Esophagus (tissue), 2 donors: ENCODE measurements at regions not wholly inside any gene's neighbourhood (a gene's known extent, or its start where the extent isn't known, plus 50 kb on each side); places are given as distances from the start of the nearest gene placed in this dataset.

ENCODE experiments used
- H3K27ac ChIP-seq, 2 donors: one replicate each; pipeline ENCODE4 v1.5.1; 2013; ENCODE audit warnings: low read depth in 2 of 2, mild to moderate bottlenecking in 2 of 2, inconsistent platforms in 1 of 2, low read length in 1 of 2, moderate library complexity in 1 of 2
- H3K27me3 ChIP-seq, 2 donors: one replicate each; pipeline ENCODE4 v1.6.1; 2013; ENCODE audit warnings: low read length in 2 of 2, control low read depth in 1 of 2, mild to moderate bottlenecking in 1 of 2; ENCODE audit not compliant: insufficient read depth in 2 of 2, control insufficient read depth in 1 of 2
- H3K36me3 ChIP-seq, 2 donors: one replicate each; pipeline ENCODE4 v1.6.1; 2013; ENCODE audit warnings: low read length in 1 of 2; ENCODE audit not compliant: control insufficient read depth in 2 of 2, insufficient read depth in 2 of 2
- H3K4me1 ChIP-seq, 2 donors: one replicate each; pipeline ENCODE4 v1.6.1; 2013; ENCODE audit warnings: low read length in 1 of 2; ENCODE audit not compliant: control insufficient read depth in 2 of 2, insufficient read depth in 2 of 2
- H3K4me3 ChIP-seq, 2 donors: one replicate each; pipeline ENCODE4 v1.5.1; 2013; ENCODE audit warnings: low read length in 2 of 2, mild to moderate bottlenecking in 2 of 2, low read depth in 1 of 2, moderate library complexity in 1 of 2
- H3K9me3 ChIP-seq, 2 donors: one replicate each; pipeline ENCODE4 v1.6.1; 2013; ENCODE audit warnings: mild to moderate bottlenecking in 2 of 2, low read depth in 1 of 2, low read length in 1 of 2, moderate library complexity in 1 of 2; ENCODE audit not compliant: control insufficient read depth in 2 of 2, insufficient read depth in 1 of 2
- WGBS, 2 donors: extraction: QIAGEN DNeasy Blood & Tissue Kit; methylation state at CpG; one replicate each; pipeline ENCODE4 v1.1.7; 2013; 5-methylcytosine and 5-hydroxymethylcytosine counted together
- donor health status: healthy with polysubstance abuse.
- donor health status: Bipolar disorder and iron deficiency.

DNA sequence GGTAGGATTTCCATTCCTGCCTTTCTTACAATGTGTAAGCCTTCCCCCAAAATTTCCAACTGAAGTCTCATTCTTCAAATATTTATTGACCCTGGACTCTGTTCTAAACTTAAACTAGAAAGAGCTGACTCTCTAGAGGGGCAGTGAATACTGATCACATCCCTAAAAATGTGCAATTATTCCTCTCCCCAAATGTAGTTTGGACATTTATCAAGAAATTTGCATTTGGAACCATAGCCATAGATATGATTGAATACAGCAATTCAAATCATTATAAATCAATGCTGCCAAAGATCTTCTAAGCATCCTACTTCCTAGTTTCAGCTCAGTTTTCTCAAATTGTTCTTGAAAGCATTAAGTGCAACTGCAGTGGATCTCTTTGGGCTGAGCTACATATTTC is 525.7 kb downstream of the RAB28 start:
- no peaks in the 10 kb centered on the region for H3K4me1 ChIP-seq
- no peak overlapping the region for H3K4me3 ChIP-seq
- H3K9me3 ChIP-seq: no peaks in the 10 kb centered on the region
- H3K27me3 ChIP-seq: no peaks in the 10 kb centered on the region
- no peak overlapping the region for H3K27ac ChIP-seq
- H3K36me3 ChIP-seq: no peaks in the 10 kb centered on the region

DNA sequence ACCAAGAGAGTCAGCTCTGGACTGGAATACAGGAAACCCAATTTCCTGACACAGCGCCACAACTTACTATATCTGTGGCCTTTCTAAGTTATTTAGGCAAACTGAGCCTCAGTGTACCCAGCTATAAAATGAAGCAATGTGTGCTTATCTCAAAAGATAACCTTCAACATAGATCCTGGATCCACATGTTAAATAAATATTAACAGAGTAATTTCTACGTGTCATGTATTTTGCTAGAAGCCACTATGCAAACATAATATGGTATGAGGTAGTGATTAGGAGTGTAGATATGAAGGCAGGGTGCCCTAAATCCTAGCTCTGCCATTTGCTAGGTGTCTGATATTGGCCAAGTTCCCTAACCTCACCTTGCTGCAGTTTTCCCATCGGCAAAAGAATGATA is 527.0 kb downstream of the RAB28 start:
- no peak overlapping the region for H3K4me3 ChIP-seq
- WGBS, 2 donors: 69 to 85% methylated on average over 3 of the region's 3 CpGs
- no peaks in the 10 kb centered on the region for H3K9me3 ChIP-seq

DNA sequence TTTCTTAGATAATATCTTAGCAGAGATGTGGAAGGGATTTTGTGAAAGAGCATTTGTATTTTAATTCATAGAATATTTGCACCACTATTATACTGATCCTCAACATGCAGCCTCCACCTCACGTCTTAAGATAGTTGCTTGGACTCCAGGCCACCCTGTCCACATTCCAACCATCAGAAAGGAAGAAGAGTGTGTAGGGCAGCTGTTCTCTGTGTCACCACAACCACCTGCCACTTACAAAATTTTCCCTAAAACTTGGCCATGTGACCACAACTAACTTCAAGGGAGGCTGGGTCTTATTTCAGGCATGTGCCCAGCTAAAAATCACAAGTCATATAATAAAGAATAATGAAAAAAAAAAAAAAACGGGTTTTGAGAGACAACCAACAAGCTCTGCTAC is 528.1 kb downstream of the RAB28 start:
- Histone ChIP-seq H3K27me3 (no peaks in the 10 kb centered on the region), H3K4me1 (no peaks in the 10 kb centered on the region), H3K36me3 (no peaks in the 10 kb centered on the region), H3K4me3 (no peak overlapping the region), H3K27ac (no peak overlapping the region), H3K9me3 (no peaks in the 10 kb centered on the region)
- WGBS, 2 donors: 68 to 70% methylated on average over 2 of the region's 2 CpGs

More for the DNA sequence above, 527.0 kb downstream of the RAB28 start:
- Histone ChIP-seq H3K4me1 (no peaks in the 10 kb centered on the region), H3K27me3 (no peaks in the 10 kb centered on the region), H3K36me3 (no peaks in the 10 kb centered on the region), H3K27ac (no peak overlapping the region)

DNA sequence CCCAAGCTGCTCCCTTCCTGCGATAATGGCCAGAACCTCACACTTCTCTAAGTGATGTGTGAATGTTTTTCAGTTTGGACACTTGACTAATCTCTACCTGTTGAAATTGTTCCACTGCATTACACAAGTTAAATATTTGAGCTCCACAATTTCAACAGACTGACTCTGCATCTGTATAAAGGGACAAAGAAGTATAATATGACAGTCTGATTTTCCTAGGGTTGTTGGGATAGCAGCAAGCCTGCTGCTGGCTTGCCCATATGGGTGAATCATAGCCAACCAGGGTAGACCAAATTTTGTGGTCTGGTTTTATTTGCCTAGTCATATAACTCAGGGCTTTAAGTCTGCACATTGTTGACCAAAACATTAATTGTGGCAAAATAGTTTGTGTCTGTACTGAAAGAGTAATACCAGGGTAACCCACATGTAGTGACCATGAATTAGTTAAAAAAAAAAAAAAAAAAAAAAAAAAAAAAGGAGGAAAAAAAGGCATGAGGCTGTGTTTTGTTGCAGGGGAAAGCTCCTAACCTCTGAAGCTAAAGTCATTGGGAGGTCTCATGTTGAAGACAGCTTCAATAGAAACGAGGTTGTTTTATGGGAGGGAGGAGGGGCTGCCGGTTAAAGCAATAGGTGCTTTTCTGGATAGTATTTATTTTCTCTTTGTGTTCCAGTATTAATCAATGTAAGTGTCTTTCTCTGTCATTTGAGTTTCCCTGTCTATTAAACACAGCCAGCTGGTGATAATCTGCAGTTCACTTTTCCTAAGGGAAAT is 534.2 kb downstream of the RAB28 start:
- H3K27me3 ChIP-seq: no peaks in the 10 kb centered on the region
- no peak overlapping the region for H3K4me3 ChIP-seq
- 31 to 52% methylated on average over 3 of the region's 3 CpGs for WGBS, 2 donors
- no peaks in the 10 kb centered on the region for H3K9me3 ChIP-seq
- no peak overlapping the region for H3K27ac ChIP-seq
- H3K4me1 ChIP-seq: no peaks in the 10 kb centered on the region
- no peaks in the 10 kb centered on the region for H3K36me3 ChIP-seq

DNA sequence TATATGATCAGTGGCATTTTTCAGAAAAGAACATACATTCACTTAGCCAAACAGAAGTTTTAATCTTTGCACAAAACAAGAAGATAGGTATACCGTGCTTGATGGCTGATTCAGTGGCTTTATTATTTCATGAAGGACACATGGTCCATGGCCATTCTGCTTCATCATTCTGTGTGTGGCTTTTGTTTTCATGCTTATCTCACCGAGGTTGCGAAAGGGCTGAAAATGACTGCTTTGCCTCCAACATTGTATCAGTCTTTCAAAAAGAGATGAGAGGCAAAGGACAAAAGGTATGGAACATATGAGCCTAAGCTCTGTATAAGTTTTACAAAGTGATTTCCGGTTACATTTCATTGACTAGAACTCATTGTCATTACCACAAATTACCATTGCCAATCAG is 541.1 kb downstream of the RAB28 start:
- WGBS, 2 donors: 90 to 93% methylated on average over 4 of the region's 4 CpGs
- no peak overlapping the region for H3K27ac ChIP-seq

DNA sequence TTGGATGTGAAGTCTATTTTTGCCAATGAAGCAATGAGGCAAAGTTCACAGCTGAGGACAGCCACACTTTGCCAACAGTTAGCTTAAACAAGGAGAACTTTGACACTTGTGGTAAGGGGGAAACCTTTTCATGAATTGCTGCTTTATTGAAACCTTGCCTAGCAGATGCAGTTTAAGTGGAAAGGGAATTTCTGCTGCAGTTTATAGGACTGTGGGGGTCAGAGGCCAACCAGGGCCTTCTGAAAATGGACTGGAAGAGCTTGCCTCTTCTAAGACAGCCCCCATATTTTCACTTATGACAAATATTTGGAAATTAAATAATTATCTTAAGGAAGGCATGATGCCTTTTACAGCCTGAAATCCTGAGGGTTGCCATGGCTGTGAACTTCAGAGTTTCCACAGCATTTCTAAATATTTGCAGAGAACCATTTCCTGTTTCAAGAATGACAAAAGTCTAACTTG is 550.3 kb downstream of the RAB28 start:
- Histone ChIP-seq H3K4me3 (no peak overlapping the region), H3K27me3 (no peaks in the 10 kb centered on the region), H3K36me3 (no peaks in the 10 kb centered on the region), H3K4me1 (no peaks in the 10 kb centered on the region), H3K27ac (no peak overlapping the region), H3K9me3 (no peaks in the 10 kb centered on the region)

More for the DNA sequence above, 541.1 kb downstream of the RAB28 start:
- Histone ChIP-seq H3K4me1 (no peaks in the 10 kb centered on the region), H3K9me3 (no peaks in the 10 kb centered on the region), H3K36me3 (no peaks in the 10 kb centered on the region), H3K4me3 (no peak overlapping the region), H3K27me3 (no peaks in the 10 kb centered on the region)

DNA sequence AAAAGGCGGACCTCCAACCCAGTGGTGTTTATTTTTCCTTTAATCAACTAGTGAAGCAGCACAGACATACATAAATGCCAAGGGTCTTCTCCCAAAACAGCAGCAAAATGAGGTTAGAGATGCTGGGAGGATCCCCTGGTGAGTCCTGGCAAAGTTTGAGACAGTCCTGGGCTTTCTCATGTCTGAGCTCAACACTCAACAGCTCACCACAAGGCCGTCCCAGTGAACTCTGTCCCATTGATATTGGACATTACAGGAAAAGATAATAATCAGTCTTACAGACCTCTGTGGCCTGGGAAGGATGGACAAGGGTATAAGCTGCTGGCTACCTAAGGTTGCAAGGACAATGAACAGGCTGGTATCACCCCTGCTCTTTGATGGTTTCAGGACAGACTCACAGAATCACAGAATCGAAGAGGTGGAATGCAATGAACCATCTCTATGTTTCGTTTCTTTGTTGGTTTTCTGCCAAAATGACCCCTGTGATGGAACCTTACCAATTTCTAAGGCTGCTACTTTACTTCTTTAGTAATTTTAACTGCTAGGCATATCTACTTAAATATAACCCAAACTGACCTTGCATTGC is 551.8 kb downstream of the RAB28 start:
- H3K4me1 ChIP-seq: no peaks in the 10 kb centered on the region
- no peaks in the 10 kb centered on the region for H3K9me3 ChIP-seq
- no peak overlapping the region for H3K4me3 ChIP-seq
- no peak overlapping the region for H3K27ac ChIP-seq
- 71 to 80% methylated on average over 4 of the region's 4 CpGs for WGBS, 2 donors
- no peaks in the 10 kb centered on the region for H3K27me3 ChIP-seq
- H3K36me3 ChIP-seq: no peaks in the 10 kb centered on the region

DNA sequence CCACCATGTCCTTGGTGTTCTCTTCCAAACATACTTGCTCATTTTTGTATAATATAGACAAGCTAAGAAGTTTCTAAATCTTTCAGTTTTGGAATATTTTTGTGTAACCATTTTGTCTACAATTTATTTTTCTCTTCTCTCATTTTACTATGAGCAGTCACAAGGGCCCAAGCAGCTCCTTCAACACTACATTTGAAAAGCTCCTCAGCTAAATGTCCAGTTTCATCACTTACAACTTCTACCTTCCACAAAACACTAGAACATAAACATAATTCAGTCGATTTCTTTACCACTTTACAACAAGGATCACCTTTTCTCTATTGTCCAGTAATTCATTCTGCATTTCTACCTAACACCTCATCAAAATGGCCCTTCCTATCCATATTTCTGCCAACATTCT is 554.4 kb downstream of the RAB28 start:
- H3K9me3 ChIP-seq: peaks cover 0 to 3% of the 10 kb centered on the region in 2 donors
- H3K4me3 ChIP-seq: no peak overlapping the region
- H3K36me3 ChIP-seq: no peaks in the 10 kb centered on the region
- WGBS, 2 donors: 75 to 86% methylated on average over 1 of the region's 1 CpG
- no peaks in the 10 kb centered on the region for H3K27me3 ChIP-seq
- H3K27ac ChIP-seq: no peak overlapping the region
- no peaks in the 10 kb centered on the region for H3K4me1 ChIP-seq

DNA sequence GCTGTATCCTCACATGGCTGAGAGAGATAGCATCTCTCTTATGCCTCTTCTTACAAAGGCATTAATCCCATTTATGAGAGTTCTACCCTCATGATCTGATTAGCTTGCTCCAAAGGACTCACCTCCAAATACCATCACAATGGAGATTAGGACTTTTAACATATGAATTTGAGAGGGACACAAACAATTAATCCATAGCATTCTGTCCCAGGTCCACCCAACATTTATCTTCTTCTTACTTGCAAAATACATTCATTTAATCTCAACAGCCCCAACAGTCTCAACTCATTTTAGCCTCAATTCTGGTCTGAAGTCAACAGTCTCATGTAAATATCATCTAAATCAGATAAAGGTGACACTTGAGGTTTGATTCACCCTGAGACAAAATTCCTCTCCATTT is 555.4 kb downstream of the RAB28 start:
- Histone ChIP-seq H3K9me3 (peaks cover 0 to 3% of the 10 kb centered on the region in 2 donors), H3K27me3 (no peaks in the 10 kb centered on the region), H3K4me1 (no peaks in the 10 kb centered on the region)

More for the DNA sequence above, 555.4 kb downstream of the RAB28 start:
- Histone ChIP-seq H3K4me3 (no peak overlapping the region), H3K27ac (no peak overlapping the region), H3K36me3 (no peaks in the 10 kb centered on the region)
